ENCODE measurements at regions not wholly inside any gene's neighbourhood (a gene's known extent, or its start where the extent isn't known, plus 50 kb on each side); places are given as distances from the start of the nearest gene placed in this dataset.

DNA sequence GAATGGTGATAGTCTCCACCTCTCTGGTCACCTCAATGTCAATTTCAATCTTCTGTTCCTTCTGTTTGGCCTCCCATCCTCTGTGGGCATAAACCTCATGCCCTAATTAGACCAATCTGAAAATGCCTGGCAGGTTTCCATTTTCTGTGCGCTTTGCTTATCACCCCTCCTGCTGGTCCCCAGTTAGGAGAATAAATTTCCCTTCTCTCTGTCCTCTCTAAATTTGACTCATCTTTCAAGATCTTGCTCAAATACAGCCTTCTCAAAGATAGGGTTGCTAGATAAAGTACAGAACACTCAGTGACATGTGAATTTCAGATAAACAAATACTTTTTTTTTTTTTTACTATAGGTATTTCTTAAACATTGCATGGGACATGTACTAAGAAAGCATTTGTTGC is 69.4 kb upstream of the CD180 start:
- no peak for DNase-seq (ENCODE audit: low read depth, low spot score)
- no peak overlapping the region for H3K4me3 ChIP-seq (ENCODE audit: control insufficient read depth in 2 of 3, extremely low read depth in 1 of 3, insufficient read depth in 2 of 3, low read depth in 1 of 3, low read length in 3 of 3)
- no peaks in the 10 kb centered on the region for H3K9me1 ChIP-seq (ENCODE audit: control insufficient read depth, extremely low read depth, insufficient read depth, low read length)
- no peaks in the 10 kb centered on the region for H3K79me2 ChIP-seq (ENCODE audit: control insufficient read depth, insufficient read depth, low read length)
- no peak overlapping the region for H3K9ac ChIP-seq (ENCODE audit: control insufficient read depth, extremely low read depth, insufficient read depth, low read length)
- dilution Hi-C loops (cut with MboI; ENCODE audit: extremely low pct_ligation_motif_present, low sequenced_read_pairs), result no loop called here
- no peaks in the 10 kb centered on the region for H4K20me1 ChIP-seq (ENCODE audit: control insufficient read depth, extremely low read depth, insufficient read depth, low read length)
- FAIRE-seq, result no peak
- H3K27me3 ChIP-seq (ENCODE audit: control insufficient read depth, extremely low read depth, insufficient read depth, low read length), result no peaks in the 10 kb centered on the region
- H3K4me2 ChIP-seq (ENCODE audit: control insufficient read depth, extremely low read depth, insufficient read depth, low read depth, low read length), result no peak overlapping the region
- no peak overlapping the region for H3K27ac ChIP-seq (ENCODE audit: control insufficient read depth, insufficient read depth, low read length)
- H3K9me3 ChIP-seq (ENCODE audit: control insufficient read depth, low read depth, low read length), result no peaks in the 10 kb centered on the region
- H2AFZ ChIP-seq (ENCODE audit: control insufficient read depth, low read length), result no peak overlapping the region
- no peaks in the 10 kb centered on the region for H3K36me3 ChIP-seq (ENCODE audit: control insufficient read depth in 2 of 2, extremely low read depth in 1 of 2, insufficient read depth in 2 of 2, low read length in 2 of 2)
- peaks cover 40% of the 10 kb centered on the region for H3K4me1 ChIP-seq (ENCODE audit: control insufficient read depth, extremely low read depth, insufficient read depth, low read length)
- no peak for TF ChIP-seq EZH2 (IDR thresholded peaks at IDR 0.05; ENCODE audit: low read length)
- TF ChIP-seq, protein P1, sequence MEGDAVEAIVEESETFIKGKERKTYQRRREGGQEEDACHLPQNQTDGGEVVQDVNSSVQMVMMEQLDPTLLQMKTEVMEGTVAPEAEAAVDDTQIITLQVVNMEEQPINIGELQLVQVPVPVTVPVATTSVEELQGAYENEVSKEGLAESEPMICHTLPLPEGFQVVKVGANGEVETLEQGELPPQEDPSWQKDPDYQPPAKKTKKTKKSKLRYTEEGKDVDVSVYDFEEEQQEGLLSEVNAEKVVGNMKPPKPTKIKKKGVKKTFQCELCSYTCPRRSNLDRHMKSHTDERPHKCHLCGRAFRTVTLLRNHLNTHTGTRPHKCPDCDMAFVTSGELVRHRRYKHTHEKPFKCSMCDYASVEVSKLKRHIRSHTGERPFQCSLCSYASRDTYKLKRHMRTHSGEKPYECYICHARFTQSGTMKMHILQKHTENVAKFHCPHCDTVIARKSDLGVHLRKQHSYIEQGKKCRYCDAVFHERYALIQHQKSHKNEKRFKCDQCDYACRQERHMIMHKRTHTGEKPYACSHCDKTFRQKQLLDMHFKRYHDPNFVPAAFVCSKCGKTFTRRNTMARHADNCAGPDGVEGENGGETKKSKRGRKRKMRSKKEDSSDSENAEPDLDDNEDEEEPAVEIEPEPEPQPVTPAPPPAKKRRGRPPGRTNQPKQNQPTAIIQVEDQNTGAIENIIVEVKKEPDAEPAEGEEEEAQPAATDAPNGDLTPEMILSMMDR (optimal IDR thresholded peaks at IDR 0.05 in 1 of 3, IDR thresholded peaks at IDR 0.05 in 1 of 3, conservative IDR thresholded peaks at IDR 0.05 in 1 of 3; ENCODE audit: extremely low read depth in 1 of 3, insufficient read depth in 2 of 3, low read length in 3 of 3), result no peak

DNA sequence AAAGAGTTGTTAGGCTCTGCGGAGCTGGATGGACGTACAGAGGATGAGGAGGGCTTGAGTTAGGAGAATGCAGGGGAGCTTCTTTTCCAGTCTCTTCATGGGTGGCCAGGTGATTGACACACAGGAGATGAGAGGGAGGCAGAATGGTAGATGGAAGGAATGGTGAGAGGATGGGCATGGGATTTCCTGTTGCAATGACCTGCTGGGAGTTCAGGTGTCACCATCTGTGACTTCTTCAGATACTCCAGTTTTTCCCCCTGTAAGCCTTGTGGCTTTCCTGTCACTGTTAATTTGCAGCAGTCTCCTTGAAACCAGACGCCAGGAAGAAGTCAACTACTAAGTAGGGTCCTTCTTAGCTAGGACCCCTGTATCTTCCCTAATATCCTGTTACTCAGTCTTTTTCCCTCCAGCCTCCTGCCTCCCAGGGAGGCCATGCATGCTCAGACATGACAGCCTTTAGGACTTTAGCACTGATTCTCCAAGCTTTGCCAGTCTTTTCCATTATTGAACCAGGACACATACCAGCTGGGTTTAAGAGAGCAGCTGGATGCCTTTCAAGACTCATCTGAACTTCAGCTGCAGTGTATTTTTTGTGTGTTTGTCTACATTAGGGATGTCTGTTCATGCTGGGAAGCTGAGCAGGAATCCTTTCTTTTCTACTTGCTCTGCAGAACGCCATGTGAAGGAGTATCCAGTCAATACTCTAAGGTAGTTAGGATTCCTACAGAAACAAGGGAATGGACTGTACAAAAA is 67.2 kb upstream of the CD180 start:
- no peaks in the 10 kb centered on the region for H4K20me1 ChIP-seq (ENCODE audit: control insufficient read depth, extremely low read depth, insufficient read depth, low read length)
- H3K27me3 ChIP-seq (ENCODE audit: control insufficient read depth, extremely low read depth, insufficient read depth, low read length), result no peaks in the 10 kb centered on the region
- H3K4me3 ChIP-seq (ENCODE audit: control insufficient read depth in 2 of 3, extremely low read depth in 1 of 3, insufficient read depth in 2 of 3, low read depth in 1 of 3, low read length in 3 of 3), result no peak overlapping the region
- no peaks in the 10 kb centered on the region for H3K9me3 ChIP-seq (ENCODE audit: control insufficient read depth, low read depth, low read length)
- dilution Hi-C loops (cut with MboI; ENCODE audit: extremely low pct_ligation_motif_present, low sequenced_read_pairs), result no loop called here
- H3K9me1 ChIP-seq (ENCODE audit: control insufficient read depth, extremely low read depth, insufficient read depth, low read length), result no peaks in the 10 kb centered on the region
- no peak overlapping the region for H3K27ac ChIP-seq (ENCODE audit: control insufficient read depth, insufficient read depth, low read length)
- H3K79me2 ChIP-seq (ENCODE audit: control insufficient read depth, insufficient read depth, low read length), result no peaks in the 10 kb centered on the region
- FAIRE-seq (peak; percentile 63), DNase-seq (ENCODE audit: low read depth, low spot score) (no peak)
- H3K9ac ChIP-seq (ENCODE audit: control insufficient read depth, extremely low read depth, insufficient read depth, low read length), result no peak overlapping the region
- no peak overlapping the region for H3K4me2 ChIP-seq (ENCODE audit: control insufficient read depth, extremely low read depth, insufficient read depth, low read depth, low read length)
- H2AFZ ChIP-seq (ENCODE audit: control insufficient read depth, low read length), result peak overlapping the region; percentile 21
- TF ChIP-seq, protein P1 (optimal IDR thresholded peaks at IDR 0.05 in 1 of 3, IDR thresholded peaks at IDR 0.05 in 1 of 3, conservative IDR thresholded peaks at IDR 0.05 in 1 of 3; ENCODE audit: extremely low read depth in 1 of 3, insufficient read depth in 2 of 3, low read length in 3 of 3), result no peak
- no peaks in the 10 kb centered on the region for H3K36me3 ChIP-seq (ENCODE audit: control insufficient read depth in 2 of 2, extremely low read depth in 1 of 2, insufficient read depth in 2 of 2, low read length in 2 of 2)
- peaks cover 42% of the 10 kb centered on the region for H3K4me1 ChIP-seq (ENCODE audit: control insufficient read depth, extremely low read depth, insufficient read depth, low read length)
